HCT116 (cell line): ENCODE measurements at regions not wholly inside any gene's neighbourhood (a gene's known extent, or its start where the extent isn't known, plus 50 kb on each side); places are given as distances from the start of the nearest gene placed in this dataset.

Experiments used
- ATAC-seq: fragments of 200-7000 bp; cut with Tn5 transposase; 2 replicates; pipeline ENCODE4 v1.9.1; 2020; ENCODE audit warnings: mild to moderate bottlenecking, moderate library complexity
- BruUV-seq: library from RNA; stranded (reverse); fragments of 400-500 nt; replicated peaks from 2 replicates; lab custom pipeline; 2021; lab: Mats Ljungman, UMichigan
- CTCF ChIA-PET: fragments of 300-600 bp; sonication (Branson Sonifier 250); formaldehyde crosslinking; loops from one replicate; lab custom pipeline; 2021; ENCODE audit warnings: antibody characterized with exemption; lab: Charles Lee
- POLR2A ChIA-PET: fragments of 300-600, 350-600 bp; sonication (Branson Sonifier 250); formaldehyde crosslinking; loops from one replicate; lab custom pipeline; 2021; ENCODE audit warnings: antibody characterized with exemption; lab: Charles Lee
- RAD21 ChIA-PET, 2 experiments: fragments of 300-600 bp; sonication (Branson Sonifier 250); formaldehyde crosslinking; loops; one replicate each; lab custom pipeline; 2023; ENCODE audit warnings: low total read pairs in 2 of 2; ENCODE audit not compliant: uncharacterized antibody in 2 of 2, unreplicated experiment in 2 of 2, low non-redundant PET in 1 of 2; lab: Charles Lee
- DNase-seq: peaks from one replicate; pipeline ENCODE4 v3.0.0-alpha.2; 2010; ENCODE audit warnings: low read depth, low spot score
- H2AFZ ChIP-seq: fragments of 200-600 bp; shearing (Covaris generic), sonication (generic); 2 replicates; pipeline ENCODE4 v1.6.1; 2017; ENCODE audit warnings: low read depth, mixed run types, mixed read lengths, antibody characterized with exemption, low read length; ENCODE audit not compliant: poor library complexity, severe bottlenecking
- H3K27ac ChIP-seq: 2 replicates; pipeline ENCODE4 v1.5.1; 2012; ENCODE audit warnings: low read depth, low read length
- H3K27me3 ChIP-seq: fragments of 200-600 bp; sonication (generic); 2 replicates; pipeline ENCODE4 v1.6.1; 2016; ENCODE audit warnings: mixed run types, low read length, mixed read lengths; ENCODE audit not compliant: insufficient read depth
- H3K36me3 ChIP-seq, 2 experiments: fragments of 200-500 bp in 1 of 2; fragments of 200-600 bp in 1 of 2; sonication (Bioruptor generic) in 1 of 2; sonication (generic) in 1 of 2; 2 replicates each; pipeline versions ENCODE4 v1.5.1 to v1.6.1; 2014 to 2016; ENCODE audit warnings: low read length in 2 of 2, inconsistent platforms in 1 of 2, mixed read lengths in 1 of 2, mixed run types in 1 of 2; ENCODE audit not compliant: insufficient read depth in 2 of 2, control insufficient read depth in 1 of 2
- H3K4me1 ChIP-seq, 2 experiments: fragments of 200-600 bp in 1 of 2; sonication (generic) in 1 of 2; 2 replicates each; pipeline versions ENCODE4 v1.5.1 to v1.6.1; 2012 to 2017; ENCODE audit warnings: low read length in 2 of 2, inconsistent platforms in 1 of 2, mild to moderate bottlenecking in 1 of 2, mixed read lengths in 1 of 2, mixed run types in 1 of 2, moderate library complexity in 1 of 2; ENCODE audit not compliant: insufficient read depth in 2 of 2, control insufficient read depth in 1 of 2
- H3K4me2 ChIP-seq: fragments of 200-600 bp; sonication (generic); 2 replicates; pipeline ENCODE4 v1.6.1; 2017; ENCODE audit warnings: mixed run types, low read length, mixed read lengths
- H3K4me3 ChIP-seq, 2 experiments: fragments of 200-600 bp in 1 of 2; sonication (generic) in 1 of 2; replicated peaks in 1 of 2; 2 replicates each; pipeline ENCODE4 v1.5.1; 2011 to 2016; ENCODE audit warnings: low read length in 2 of 2, control low read depth in 1 of 2, low read depth in 1 of 2, mild to moderate bottlenecking in 1 of 2, mixed read lengths in 1 of 2, mixed run types in 1 of 2
- H3K79me2 ChIP-seq: fragments of 200-600 bp; sonication (generic); 2 replicates; pipeline ENCODE4 v1.6.1; 2017; ENCODE audit warnings: mild to moderate bottlenecking, mixed run types, low read length, moderate library complexity, mixed read lengths; ENCODE audit not compliant: insufficient read depth
- H3K9ac ChIP-seq: fragments of 200-600 bp; sonication (generic); 2 replicates; pipeline ENCODE4 v1.6.1; 2016; ENCODE audit warnings: low read length, mixed read lengths
- H3K9me2 ChIP-seq: fragments of 200-600 bp; sonication (generic), shearing (Covaris generic); 2 replicates; pipeline ENCODE4 v1.6.1; 2017; ENCODE audit warnings: mixed run types, mild to moderate bottlenecking, moderate library complexity; ENCODE audit not compliant: insufficient read depth
- H3K9me3 ChIP-seq, 2 experiments: fragments of 200-500 bp in 1 of 2; fragments of 200-600 bp in 1 of 2; sonication (Bioruptor generic) in 1 of 2; sonication (generic) in 1 of 2; 2 replicates each; pipeline ENCODE4 v1.6.1; 2014 to 2017; ENCODE audit warnings: low read length in 2 of 2, mixed read lengths in 2 of 2, inconsistent platforms in 1 of 2, low read depth in 1 of 2, mild to moderate bottlenecking in 1 of 2, mixed run types in 1 of 2, moderate library complexity in 1 of 2; ENCODE audit not compliant: control insufficient read depth in 1 of 2, insufficient read depth in 1 of 2
- H4K20me1 ChIP-seq: fragments of 200-600 bp; sonication (generic), shearing (Covaris generic); 2 replicates; pipeline ENCODE4 v1.6.1; 2017; ENCODE audit warnings: mixed run types, mild to moderate bottlenecking, moderate library complexity; ENCODE audit not compliant: insufficient read depth
- CBX3 ChIP-seq: IDR thresholded peaks from 2 replicates; pipeline ENCODE4 v1.6.1; 2012; ENCODE audit warnings: low read depth
- CEBPB ChIP-seq: IDR thresholded peaks from 2 replicates; pipeline ENCODE4 v1.6.1; 2012; ENCODE audit warnings: low read depth
- EGR1 ChIP-seq: IDR thresholded peaks from 2 replicates; pipeline ENCODE4 v1.6.1; 2012; ENCODE audit warnings: low read depth
- EZH2 ChIP-seq: fragments of 200-600 bp; sonication (generic); IDR thresholded peaks from 2 replicates; pipeline ENCODE4 v1.6.1; 2017; ENCODE audit warnings: antibody characterized with exemption, mixed run types
- EZH2phosphoT487 ChIP-seq: fragments of 200-600 bp; IDR thresholded peaks from 2 replicates; pipeline ENCODE4 v1.6.1; 2018; ENCODE audit warnings: antibody characterized with exemption, borderline replicate concordance
- FOSL1 ChIP-seq: IDR thresholded peaks from 2 replicates; pipeline ENCODE4 v1.6.1; 2012; ENCODE audit warnings: low read depth
- MAX ChIP-seq: IDR thresholded peaks from 2 replicates; pipeline ENCODE4 v1.6.1; 2012
- POLR2A ChIP-seq: IDR thresholded peaks from 2 replicates; pipeline ENCODE4 v1.7.0; 2011; ENCODE audit warnings: borderline replicate concordance; ENCODE audit not compliant: insufficient read depth, insufficient read length; ENCODE audit errors: extremely low read depth
- POLR2AphosphoS5 ChIP-seq: IDR thresholded peaks from 2 replicates; pipeline ENCODE4 v1.6.1; 2011; ENCODE audit warnings: mild to moderate bottlenecking, low read depth, low read length, moderate library complexity
- RAD21 ChIP-seq: IDR thresholded peaks from 2 replicates; pipeline ENCODE4 v1.6.1; 2012; ENCODE audit warnings: low read depth, mild to moderate bottlenecking
- REST ChIP-seq: IDR thresholded peaks from 2 replicates; pipeline ENCODE4 v1.6.1; 2012; ENCODE audit warnings: low read depth
- SIN3A ChIP-seq: IDR thresholded peaks from 2 replicates; pipeline ENCODE4 v1.6.1; 2012; ENCODE audit warnings: low read depth
- SP1 ChIP-seq: IDR thresholded peaks from 2 replicates; pipeline ENCODE4 v1.6.1; 2012; ENCODE audit warnings: low read depth
- SRF ChIP-seq: IDR thresholded peaks from 2 replicates; pipeline ENCODE4 v1.6.1; 2012; ENCODE audit warnings: low read depth
- TCF7L2 ChIP-seq: IDR thresholded peaks from 2 replicates; pipeline ENCODE4 v1.7.0; 2011; ENCODE audit warnings: borderline replicate concordance, inconsistent platforms; ENCODE audit not compliant: insufficient read depth, insufficient read length; ENCODE audit errors: extremely low read depth
- YY1 ChIP-seq: IDR thresholded peaks from 2 replicates; pipeline ENCODE4 v1.6.1; 2011; ENCODE audit warnings: low read length, low read depth, moderate library complexity, mild to moderate bottlenecking; ENCODE audit not compliant: insufficient replicate concordance; ENCODE audit errors: extremely low read depth
- ZFX ChIP-seq: fragments of 450-650 bp; IDR thresholded peaks from 2 replicates; pipeline ENCODE4 v1.6.1; 2017
- intact Hi-C: fragments of 100-400 bp; cut with micrococcal nuclease; formaldehyde crosslinking; loops from 2 replicates; pipeline ENCODE4 v1.10.0; 2022
- TF ChIP-seq, protein P1 (sequence below): IDR thresholded peaks from 2 replicates; pipeline ENCODE4 v1.6.1; 2011; ENCODE audit warnings: mild to moderate bottlenecking, low read length, moderate library complexity; ENCODE audit not compliant: insufficient replicate concordance; ENCODE audit errors: extremely low read depth
- TF ChIP-seq, protein P2 (sequence below), 3 experiments: fragments of 200-600 bp in 1 of 3; sonication (generic) in 1 of 3; IDR thresholded peaks in 2 of 3; conservative IDR thresholded peaks in 1 of 3; 2 replicates each; pipeline ENCODE4 v1.5.1; 2012 to 2017; ENCODE audit warnings: low read depth in 2 of 3, low read length in 2 of 3, antibody characterized with exemption in 1 of 3, borderline replicate concordance in 1 of 3, control low read depth in 1 of 3, mild to moderate bottlenecking in 1 of 3, mixed read lengths in 1 of 3, mixed run types in 1 of 3, moderate library complexity in 1 of 3; ENCODE audit not compliant: insufficient read depth in 1 of 3
- TF ChIP-seq, protein P3 (sequence below): IDR thresholded peaks from 2 replicates; pipeline ENCODE4 v1.6.1; 2012

DNA sequence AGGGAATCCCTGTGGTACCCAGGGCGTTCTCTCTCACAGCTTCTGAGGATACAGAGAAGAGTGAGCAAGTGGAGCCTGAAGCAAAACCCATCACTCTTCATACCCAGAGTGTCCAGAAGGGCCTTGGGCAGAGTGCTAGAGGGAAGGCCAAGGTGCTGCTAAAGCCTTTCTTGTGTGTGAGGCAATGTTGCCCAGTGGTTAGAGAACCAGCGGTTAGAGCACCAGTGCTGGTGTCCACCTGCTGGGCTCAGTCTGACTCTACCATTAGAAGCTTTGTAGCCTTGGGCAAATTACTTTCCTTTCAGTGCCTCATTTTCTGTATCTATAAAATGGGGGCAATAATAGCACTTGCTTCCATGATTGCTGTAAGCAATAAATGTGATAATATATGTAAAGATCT, 210.5 kb upstream of the SKOR2 start:
- Histone ChIP-seq H3K4me1 (no peaks in the 10 kb centered on the region), H3K9me3 (no peaks in the 10 kb centered on the region)
- TF ChIP-seq MAX (no peak), TCF7L2 (no peak), EGR1 (no peak), YY1 (no peak), REST (no peak), CBX3 (no peak), ZFX (no peak), CEBPB (no peak), FOSL1 (no peak), POLR2A (no peak), EZH2phosphoT487 (no peak), POLR2AphosphoS5 (no peak), SP1 (no peak), SIN3A (no peak), SRF (no peak), EZH2 (no peak), RAD21 (no peak)
- TF ChIP-seq, protein P1, sequence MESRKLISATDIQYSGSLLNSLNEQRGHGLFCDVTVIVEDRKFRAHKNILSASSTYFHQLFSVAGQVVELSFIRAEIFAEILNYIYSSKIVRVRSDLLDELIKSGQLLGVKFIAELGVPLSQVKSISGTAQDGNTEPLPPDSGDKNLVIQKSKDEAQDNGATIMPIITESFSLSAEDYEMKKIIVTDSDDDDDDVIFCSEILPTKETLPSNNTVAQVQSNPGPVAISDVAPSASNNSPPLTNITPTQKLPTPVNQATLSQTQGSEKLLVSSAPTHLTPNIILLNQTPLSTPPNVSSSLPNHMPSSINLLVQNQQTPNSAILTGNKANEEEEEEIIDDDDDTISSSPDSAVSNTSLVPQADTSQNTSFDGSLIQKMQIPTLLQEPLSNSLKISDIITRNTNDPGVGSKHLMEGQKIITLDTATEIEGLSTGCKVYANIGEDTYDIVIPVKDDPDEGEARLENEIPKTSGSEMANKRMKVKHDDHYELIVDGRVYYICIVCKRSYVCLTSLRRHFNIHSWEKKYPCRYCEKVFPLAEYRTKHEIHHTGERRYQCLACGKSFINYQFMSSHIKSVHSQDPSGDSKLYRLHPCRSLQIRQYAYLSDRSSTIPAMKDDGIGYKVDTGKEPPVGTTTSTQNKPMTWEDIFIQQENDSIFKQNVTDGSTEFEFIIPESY: no peak
- TF ChIP-seq, protein P2, sequence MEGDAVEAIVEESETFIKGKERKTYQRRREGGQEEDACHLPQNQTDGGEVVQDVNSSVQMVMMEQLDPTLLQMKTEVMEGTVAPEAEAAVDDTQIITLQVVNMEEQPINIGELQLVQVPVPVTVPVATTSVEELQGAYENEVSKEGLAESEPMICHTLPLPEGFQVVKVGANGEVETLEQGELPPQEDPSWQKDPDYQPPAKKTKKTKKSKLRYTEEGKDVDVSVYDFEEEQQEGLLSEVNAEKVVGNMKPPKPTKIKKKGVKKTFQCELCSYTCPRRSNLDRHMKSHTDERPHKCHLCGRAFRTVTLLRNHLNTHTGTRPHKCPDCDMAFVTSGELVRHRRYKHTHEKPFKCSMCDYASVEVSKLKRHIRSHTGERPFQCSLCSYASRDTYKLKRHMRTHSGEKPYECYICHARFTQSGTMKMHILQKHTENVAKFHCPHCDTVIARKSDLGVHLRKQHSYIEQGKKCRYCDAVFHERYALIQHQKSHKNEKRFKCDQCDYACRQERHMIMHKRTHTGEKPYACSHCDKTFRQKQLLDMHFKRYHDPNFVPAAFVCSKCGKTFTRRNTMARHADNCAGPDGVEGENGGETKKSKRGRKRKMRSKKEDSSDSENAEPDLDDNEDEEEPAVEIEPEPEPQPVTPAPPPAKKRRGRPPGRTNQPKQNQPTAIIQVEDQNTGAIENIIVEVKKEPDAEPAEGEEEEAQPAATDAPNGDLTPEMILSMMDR (IDR thresholded peaks at IDR 0.05 in 2 of 3, conservative IDR thresholded peaks at IDR 0.05 in 1 of 3; ENCODE audit: borderline replicate concordance in 1 of 3, insufficient read depth in 1 of 3, low read depth in 2 of 3, low read length in 2 of 3): no peak
- TF ChIP-seq, protein P3, sequence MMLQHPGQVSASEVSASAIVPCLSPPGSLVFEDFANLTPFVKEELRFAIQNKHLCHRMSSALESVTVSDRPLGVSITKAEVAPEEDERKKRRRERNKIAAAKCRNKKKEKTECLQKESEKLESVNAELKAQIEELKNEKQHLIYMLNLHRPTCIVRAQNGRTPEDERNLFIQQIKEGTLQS: no peak
- TF ChIP-seq, all 23 proteins: peak for 0
- Histone ChIP-seq H3K9ac (no peak overlapping the region), H3K36me3 (no peaks in the 10 kb centered on the region), H4K20me1 (no peaks in the 10 kb centered on the region), H3K79me2 (no peaks in the 10 kb centered on the region), H3K27ac (no peak overlapping the region), H3K9me2 (no peaks in the 10 kb centered on the region), H3K27me3 (peaks cover 41% of the 10 kb centered on the region), H2AFZ (no peak overlapping the region), H3K4me2 (no peak overlapping the region), H3K4me3 (no peak overlapping the region)
- POLR2A ChIA-PET: no interaction called here
- RAD21 ChIA-PET: no interaction called here
- no peak for DNase-seq
- CTCF ChIA-PET: no interaction called here
- intact Hi-C loops: no loop called here
- no TSS peak for BruUV-seq
- ATAC-seq: no peak
